Smooth muscle cell of the brain vasculature (primary cell): ENCODE measurements at regions not wholly inside any gene's neighbourhood (a gene's known extent, or its start where the extent isn't known, plus 50 kb on each side); places are given as distances from the start of the nearest gene placed in this dataset.
A peak's percentile ranks its signal among the peaks of the same experiment; 100 is the strongest.

ENCODE experiments used
- DNase-seq: peaks from one replicate; pipeline ENCODE4 v3.0.0-alpha.2; 2012; ENCODE audit warnings: low read depth, low spot score

DNA sequence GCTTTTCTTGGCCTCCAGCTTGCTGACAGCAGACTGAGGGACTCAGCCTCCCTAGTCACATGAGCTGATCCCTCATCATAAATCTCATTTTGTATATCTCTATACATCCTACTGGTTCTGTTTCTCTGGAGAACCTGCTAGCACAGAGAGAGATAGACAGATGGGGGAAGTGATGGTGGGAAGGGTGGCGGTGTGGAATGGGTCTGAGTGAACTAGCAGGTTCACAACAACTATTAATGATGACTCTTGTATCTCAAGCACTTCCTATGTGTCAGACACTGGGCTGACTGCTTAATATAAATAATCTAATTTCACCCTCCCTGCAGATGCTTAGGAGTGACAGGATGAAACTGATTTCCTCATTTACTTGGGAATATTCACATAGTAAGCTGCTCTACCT is 106.9 kb upstream of the TLE3 start:
- DNase-seq = no peak

GRCh38 chr15:70203981-70204560 is 106.4 kb upstream of the TLE3 start:
- no peak for DNase-seq

DNA sequence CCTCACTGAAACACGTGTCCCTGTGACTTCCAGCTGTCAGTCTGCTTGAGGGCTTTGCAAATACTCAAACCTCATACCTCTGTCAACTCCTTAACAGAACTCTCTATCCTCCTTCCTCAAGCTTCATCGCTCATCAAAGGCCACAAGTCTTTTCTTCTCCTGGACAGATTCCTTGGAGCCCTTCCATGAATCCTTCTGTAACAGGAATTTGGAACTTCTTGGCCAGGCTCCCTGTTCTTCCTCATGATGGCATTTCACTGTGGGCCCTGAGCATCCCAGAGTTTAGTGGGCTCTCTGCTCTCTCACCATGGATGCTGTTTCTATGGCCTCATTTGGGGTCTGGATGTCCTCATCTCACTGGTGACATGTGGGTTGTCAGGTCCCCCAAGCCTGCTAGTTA is 105.0 kb upstream of the TLE3 start:
- no peak for DNase-seq

GRCh38 chr15:70201425-70201775 is 103.7 kb upstream of the TLE3 start:
- DNase-seq = no peak

DNA sequence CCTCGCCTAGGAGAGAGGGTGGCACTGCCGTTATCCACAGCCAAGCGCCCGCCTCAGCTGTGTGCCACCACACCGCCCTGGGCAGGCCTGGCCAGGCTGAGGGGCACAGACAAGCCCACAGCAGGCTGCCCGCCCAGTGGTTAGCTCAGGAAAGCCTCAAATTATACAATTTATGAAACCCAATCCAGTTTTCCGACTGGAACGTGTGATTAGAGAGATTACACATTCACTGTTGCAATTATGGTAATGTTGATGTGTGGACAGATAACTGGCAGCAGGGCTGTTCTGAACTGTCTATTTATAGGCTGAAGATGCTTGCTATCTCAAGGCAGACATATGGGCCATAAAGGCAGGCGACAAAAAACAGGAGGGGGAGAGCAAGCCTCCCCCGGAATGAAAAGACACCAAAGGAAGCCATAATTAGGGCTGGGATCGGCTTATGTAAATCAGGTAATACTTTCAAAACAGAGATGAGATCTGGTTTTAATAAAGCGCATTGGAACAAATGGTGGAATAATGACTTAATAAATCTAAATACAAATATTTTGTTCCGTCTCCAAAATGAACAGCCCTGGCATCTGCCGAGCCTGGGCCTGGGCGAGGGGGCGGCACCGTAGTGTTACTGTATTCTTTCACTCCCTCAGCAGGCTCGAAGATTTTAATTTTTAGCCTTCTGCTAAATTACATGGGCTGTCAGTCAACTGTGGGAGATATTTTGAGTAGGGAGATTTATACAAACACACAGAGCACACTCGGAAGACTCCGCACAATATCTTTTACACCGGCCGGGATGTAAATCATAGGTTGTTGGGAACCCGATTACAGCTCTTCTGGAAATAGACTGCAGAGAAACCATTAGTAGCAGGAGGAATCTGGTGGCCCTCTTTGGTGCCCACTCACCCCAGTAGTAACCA is 103.1 kb upstream of the TLE3 start:
- DNase-seq = no peak

- no peak for DNase-seq
These were observed 102.1 kb upstream of the TLE3 start for GRCh38 chr15:70199540-70200410.

DNA sequence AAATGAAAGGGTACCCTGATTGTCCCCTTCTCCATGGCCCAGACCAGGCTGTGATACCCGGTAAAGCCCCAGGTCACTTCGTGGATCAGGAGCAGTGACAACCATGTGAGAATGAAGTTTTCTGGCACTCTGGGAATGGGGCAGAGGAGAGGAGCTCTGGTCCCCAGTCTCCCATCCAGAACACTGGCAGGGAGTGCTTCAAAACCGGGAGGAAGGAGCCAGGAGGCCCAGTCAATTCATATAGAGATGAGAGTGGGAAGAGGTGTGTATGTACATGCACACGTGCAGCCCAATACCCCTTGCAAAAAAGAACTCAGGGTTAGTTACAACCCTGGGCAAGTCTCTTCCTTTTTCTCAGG is 101.4 kb upstream of the TLE3 start:
- no peak for DNase-seq

DNA sequence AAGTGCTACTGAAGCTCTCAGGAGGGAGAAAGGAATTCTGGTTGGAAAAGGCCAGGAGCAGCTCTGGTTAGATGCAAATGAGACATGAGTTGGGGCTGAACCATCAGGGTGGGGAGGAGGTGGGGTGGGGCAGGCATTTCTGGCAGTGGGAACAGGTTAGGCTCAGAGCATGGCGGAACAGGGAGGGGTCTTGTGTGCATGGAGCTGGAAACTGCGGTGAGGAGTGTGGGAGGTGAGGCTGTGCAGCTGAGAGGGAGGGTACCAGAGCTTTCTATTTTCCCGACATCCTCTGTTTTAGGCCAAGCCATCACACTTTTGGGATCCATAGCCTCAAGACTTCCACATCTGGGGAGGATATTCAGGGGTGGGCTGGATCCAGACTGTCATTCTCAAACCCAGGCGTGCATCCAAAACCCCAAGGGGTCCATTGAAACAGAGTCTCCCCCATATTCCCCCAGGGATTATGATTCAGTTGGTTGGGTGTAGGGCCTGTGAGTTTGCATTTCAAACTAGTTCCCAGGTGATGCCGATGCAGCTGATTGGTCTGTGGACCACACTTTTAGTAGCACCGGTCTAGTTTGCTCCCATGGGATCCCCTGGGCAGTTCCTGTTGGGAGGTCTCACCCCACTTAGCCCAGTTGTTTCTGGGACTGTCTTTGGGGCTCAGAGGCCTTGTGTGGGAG is 100.9 kb upstream of the TLE3 start:
- no peak for DNase-seq

DNA sequence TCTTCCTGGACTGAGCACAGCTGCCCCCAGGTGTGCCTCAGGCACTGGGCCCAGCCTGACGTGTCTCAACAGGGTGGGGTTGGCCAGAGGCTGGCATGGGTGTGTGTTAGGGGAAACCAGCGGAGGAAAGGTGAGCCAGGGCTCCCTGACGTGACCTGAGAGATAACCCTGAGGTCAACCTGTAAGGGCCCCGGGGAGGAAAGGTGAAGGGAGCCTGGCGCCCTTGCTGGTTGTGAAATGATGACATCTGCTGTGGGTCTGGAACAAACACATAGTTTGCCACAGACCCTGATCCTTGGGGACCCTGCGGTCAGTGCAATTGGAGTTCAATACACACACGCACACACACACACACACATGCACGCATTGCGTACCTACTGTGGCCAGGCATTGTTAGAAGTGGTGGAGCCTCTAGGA is 100.2 kb upstream of the TLE3 start:
- DNase-seq = no peak

GRCh38 chr15:70197318-70197944 is 99.7 kb upstream of the TLE3 start:
- DNase-seq = no peak

DNA sequence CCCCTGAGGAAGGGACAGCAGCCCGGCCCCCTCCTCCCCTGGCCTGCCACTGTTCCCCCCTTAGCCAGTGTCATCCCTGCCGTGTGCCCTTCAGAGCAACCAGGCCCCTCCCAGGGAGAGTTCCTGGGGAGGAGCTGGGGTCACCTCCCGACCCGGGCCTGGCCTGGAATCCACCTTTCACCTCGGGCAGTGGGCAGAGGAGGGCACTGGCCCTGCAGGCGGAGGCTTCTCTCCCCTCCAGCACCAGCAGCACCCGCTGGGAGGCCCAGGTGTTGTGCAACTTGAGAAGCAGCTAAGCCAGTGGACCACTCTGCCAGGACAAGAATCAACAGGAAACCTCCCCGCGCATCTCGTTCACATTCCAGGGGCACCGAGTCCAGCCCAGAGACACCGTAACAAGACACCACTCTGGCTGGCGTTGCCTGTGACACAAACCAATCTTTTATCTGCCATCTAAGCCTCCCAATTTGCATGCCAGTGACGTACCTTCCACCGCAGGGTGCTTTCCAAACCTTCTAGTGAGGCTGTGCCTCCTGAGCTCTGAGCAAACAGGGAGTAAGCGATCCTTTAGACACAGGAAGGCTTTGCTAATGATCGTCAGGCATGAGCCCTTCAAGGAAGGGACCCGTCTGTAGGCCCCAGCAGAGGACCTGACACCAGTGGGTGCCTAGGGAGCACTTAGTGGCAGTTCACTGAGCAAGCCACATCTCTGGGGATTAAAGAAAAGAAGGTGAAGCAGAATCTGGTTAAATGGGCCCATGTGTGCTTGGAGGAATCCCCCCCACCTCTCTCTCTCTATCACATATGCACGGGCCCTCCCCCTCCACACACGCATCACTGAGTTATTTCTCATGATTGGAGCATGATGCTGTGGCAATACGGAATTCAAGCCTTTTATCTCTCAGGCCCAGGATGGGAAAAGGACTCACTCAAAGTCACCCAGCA is 98.9 kb upstream of the TLE3 start:
- DNase-seq = peak; percentile 79

DNA sequence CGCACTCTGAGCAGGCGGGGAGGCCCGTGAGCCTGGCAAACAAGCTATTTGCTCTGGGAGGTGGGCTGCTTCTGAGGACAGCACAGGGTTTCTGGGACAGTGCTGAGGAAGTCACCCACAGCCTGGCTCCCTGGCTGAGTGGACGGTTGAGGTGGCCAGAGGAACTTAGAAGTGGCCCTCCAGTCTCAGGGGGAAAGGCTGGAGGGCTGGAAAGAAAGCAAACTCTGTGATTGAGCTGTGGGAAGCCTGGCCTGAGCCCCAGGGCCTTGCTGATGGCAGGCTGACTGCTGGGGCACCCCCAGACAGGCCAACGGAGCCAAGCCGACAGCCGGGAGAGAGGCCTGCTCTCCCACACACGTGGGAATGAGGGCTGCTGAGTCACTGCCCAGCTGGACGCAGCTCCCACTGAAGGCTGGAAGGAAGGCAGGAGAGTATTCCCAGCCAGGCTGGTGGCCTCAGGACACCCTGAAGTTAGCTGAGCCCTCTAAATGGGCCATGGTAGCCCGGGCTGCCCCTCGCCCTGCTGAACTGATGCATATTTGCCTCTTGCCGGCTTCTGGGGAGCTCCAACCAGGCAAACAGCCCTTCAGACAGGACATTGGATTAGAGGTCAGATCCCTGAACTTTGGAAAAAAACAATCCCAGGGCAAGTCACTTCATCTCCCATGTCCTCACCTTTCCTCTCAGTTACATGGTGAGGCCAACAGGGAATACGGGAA is 98.0 kb upstream of the TLE3 start:
- DNase-seq = peak; percentile 78

DNA sequence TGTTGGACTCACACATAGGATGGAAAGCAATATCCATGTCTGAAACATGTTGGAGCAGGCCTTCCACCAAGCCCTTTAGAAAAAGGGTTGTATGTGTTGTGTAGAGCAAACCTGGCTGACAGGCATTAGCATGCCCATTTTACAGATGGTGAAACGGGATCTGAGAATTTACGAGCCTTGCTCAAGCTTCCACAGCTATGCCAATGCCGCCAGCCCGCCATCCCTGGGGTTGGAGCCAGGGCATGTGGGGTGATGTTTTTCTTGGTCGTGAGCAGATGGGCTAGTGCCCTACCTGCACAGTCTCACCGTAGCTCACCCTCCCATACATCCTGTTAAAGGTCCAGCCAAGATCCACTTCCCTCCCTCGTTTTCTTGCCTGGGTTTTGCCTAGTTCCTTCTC is 97.5 kb upstream of the TLE3 start:
- no peak for DNase-seq

- no peak for DNase-seq
These were observed 96.5 kb upstream of the TLE3 start for GRCh38 chr15:70194266-70194665.

DNA sequence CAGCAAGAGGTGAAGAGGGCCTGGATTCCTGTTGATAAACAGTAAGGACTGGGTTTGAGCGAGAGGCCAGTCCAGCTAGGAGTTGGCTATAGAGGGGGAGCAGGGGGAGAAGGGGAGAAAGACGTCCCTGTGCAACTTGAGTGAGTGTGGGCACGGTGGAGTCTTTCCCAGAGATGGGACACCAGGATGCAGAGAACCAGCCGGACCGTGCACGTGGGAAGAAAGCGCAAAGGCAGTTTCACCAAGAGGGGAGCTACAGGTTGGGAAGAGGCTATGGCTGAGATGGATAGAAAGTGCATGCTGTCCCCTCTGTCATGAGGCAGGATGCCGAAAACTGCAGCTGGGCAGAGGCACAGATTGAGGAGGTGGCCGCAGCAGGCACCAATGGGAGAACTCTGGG is 96.0 kb upstream of the TLE3 start:
- no peak for DNase-seq

- no peak for DNase-seq
These were observed 94.8 kb upstream of the TLE3 start for GRCh38 chr15:70192490-70192889.

DNA sequence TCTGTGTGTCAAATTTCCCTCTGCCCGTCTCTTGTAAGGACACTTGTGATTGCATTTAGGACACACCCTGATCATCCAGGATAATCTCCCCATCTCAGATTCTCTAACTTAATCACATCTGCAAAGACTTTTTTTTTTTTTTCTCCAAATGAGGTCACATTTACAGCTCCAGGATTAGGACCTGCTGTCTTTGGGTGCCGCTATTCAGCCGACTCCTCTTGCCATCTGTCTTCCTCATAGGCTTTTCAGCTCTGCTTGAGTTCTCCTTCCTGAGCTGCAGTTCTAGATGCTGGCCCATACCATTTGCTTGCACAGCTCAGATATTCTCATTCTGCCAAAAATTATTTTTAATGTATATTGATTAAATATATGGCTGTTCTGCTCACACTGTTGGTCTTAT is 94.3 kb upstream of the TLE3 start:
- DNase-seq = no peak

DNA sequence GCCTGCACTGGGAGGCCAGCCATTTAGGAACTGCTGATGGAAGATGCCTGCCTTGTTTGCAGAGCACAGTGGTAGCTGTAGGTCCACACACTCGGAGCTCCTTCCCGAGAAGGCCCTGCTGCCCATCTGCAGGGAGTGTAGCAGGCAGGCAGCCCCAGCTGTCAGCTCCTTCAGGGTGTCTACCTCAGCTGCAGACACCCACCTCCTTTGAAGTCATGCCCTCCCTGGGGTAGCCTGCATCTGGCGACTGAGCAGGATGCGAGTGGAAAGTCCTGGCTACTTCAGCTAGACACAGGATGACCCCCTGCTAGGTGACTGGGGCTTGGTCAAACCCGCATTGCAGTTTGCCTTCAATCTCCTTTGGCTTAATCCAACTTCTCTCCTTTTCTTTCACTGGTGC is 93.2 kb upstream of the TLE3 start:
- DNase-seq = no peak

DNA sequence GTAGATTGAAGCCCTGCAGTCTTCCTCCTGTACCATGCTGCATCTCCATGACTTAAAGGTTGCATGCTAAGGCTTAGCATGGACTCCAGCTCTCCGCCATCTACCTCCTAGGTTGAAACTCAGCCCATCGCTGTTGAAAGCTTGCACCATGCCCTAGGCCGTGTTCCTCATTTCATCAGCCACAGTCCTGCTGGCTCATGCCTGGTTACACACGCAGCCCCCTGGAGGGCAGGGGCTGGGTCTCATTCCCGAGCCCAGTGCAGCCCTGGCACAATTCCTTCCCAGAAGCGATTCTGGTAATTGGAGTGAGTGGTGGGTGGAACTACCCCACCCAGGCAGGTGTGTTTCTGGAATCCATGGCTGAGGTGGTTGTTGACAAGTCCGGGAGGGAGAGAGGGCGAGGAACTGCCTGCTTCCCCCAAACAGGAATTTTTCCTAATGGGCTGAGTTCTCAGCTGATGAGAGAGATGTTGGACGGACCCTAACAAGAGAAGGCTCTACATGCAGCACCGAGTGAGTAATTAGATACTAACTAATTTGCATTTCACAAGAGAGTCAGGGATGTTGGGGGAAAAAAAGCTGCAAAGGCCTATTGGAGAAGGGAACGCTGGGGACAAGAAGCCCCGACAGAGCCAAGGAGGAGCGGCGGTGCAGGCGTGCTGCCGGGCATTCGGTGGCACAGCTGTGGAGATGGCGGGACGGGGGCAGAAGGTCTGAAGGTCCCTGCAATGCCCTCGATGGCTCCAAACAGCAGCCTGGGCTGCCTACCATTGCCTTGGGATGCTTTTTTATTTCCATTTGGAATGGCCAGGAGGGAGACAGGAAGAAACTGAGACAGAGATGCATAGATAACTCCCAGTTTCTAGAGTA is 92.3 kb upstream of the TLE3 start:
- no peak for DNase-seq
